CD4-positive, alpha-beta T cell treated with Interleukin-21 for 1 hour (primary cell): ENCODE measurements at regions not wholly inside any gene's neighbourhood (a gene's known extent, or its start where the extent isn't known, plus 50 kb on each side); places are given as distances from the start of the nearest gene placed in this dataset.

Experiments used
- DNase-seq: peaks from one replicate; pipeline ENCODE4 v3.0.0-alpha.2; 2020

GRCh38 chr14:71363946-71364925 is 457.0 kb downstream of the PCNX1 start:
- DNase-seq: no peak

- no peak for DNase-seq
Observed at GRCh38 chr14:71365361-71365760, 458.1 kb downstream of the PCNX1 start.

GRCh38 chr14:71366861-71367260 is 459.6 kb downstream of the PCNX1 start:
- no peak for DNase-seq

- DNase-seq: no peak
Observed at GRCh38 chr14:71371711-71372396, 464.6 kb downstream of the PCNX1 start.

GRCh38 chr14:71372411-71372838 is 465.2 kb downstream of the PCNX1 start:
- DNase-seq: no peak

GRCh38 chr14:71373773-71374172 is 466.5 kb downstream of the PCNX1 start:
- DNase-seq: no peak

- no peak for DNase-seq
Observed at GRCh38 chr14:71374989-71375388, 467.7 kb downstream of the PCNX1 start.

GRCh38 chr14:71377099-71377498 is 469.8 kb downstream of the PCNX1 start:
- no peak for DNase-seq

- no peak for DNase-seq
Observed at GRCh38 chr14:71380271-71380670, 473.0 kb downstream of the PCNX1 start.

- DNase-seq: no peak
Observed at GRCh38 chr14:71381814-71382213, 474.6 kb downstream of the PCNX1 start.

- DNase-seq: no peak
Observed at GRCh38 chr14:71382315-71382714, 475.1 kb downstream of the PCNX1 start.

- no peak for DNase-seq
Observed at GRCh38 chr14:71383510-71383909, 476.3 kb downstream of the PCNX1 start.

- no peak for DNase-seq
Observed at GRCh38 chr14:71384007-71384845, 477.0 kb downstream of the PCNX1 start.

GRCh38 chr14:71387753-71388152 is 480.5 kb downstream of the PCNX1 start:
- no peak for DNase-seq

- no peak for DNase-seq
Observed at GRCh38 chr14:71388336-71388735, 481.1 kb downstream of the PCNX1 start.

GRCh38 chr14:71388862-71389261 is 481.6 kb downstream of the PCNX1 start:
- no peak for DNase-seq

- DNase-seq: no peak
Observed at GRCh38 chr14:71394386-71394785, 487.1 kb downstream of the PCNX1 start.

GRCh38 chr14:71395151-71395604 is 487.9 kb downstream of the PCNX1 start:
- no peak for DNase-seq

GRCh38 chr14:71395636-71396035 is 488.4 kb downstream of the PCNX1 start:
- DNase-seq: no peak

GRCh38 chr14:71396050-71396677 is 488.9 kb downstream of the PCNX1 start:
- DNase-seq: no peak

- no peak for DNase-seq
Observed at GRCh38 chr14:71397371-71397770, 490.1 kb downstream of the PCNX1 start.

- DNase-seq: no peak
Observed at GRCh38 chr14:71398450-71398849, 491.2 kb downstream of the PCNX1 start.
